Germinal center (tissue), 1 donor: ENCODE measurements at regions not wholly inside any gene's neighbourhood (a gene's known extent, or its start where the extent isn't known, plus 50 kb on each side); places are given as distances from the start of the nearest gene placed in this dataset.

Source experiments
- DNase-seq: peaks from one replicate; pipeline ENCODE4 v3.0.0; 2012; ENCODE audit warnings: mixed read lengths, low spot score

DNA sequence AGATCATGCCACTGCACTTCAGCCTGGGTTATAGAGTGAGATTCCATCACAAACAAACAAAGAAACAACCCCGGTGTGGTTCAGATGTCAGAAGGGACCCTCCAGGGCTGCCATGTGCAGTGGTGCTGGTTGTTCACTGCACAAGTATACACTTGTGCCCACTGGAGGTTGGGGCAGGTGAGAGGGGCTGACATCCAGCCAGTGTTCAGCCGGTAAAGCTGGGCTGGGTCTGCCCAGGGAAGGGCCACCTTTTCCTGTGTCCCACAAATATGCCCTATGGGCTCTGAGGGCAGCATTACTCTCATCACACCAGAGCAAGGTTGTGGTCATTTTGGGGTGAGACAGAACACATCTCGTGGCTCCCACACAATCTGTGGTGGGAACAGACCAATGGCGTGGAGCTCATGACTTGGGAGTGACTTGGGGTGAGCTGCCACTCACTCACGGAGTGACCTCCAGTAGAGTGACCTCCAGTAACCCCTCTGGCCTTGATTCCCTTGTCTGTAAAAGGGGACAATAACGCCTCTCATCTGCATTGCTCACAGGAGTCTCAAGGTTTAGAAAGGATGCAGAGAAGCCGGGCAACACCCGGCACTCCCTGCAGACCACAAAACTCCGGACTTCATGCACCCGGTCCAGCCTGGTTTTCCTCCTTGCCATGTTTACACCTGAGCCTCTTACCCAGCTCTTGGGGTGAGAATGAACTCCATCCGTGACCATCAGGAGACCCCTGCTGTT, 69.0 kb upstream of the VRK1 start:
- DNase-seq = no peak

DNA sequence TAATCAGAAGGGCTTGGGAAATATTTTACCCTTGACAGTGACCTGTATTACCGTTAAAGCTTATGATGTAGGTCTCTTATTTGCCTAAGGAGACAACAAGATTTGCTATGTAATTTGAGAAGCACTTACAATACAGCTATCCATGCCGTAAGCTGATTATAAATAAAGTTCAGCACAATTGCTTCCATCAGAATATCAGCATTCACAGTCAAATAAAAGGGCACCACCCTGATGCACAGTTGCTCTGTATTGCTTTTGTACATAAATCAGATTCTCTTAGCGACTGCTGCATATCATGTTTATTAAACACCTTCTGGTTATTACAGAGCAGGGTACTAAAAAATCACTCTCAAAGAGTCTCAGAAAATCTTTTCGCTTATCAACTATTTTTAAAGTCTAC, 67.3 kb upstream of the VRK1 start:
- no peak for DNase-seq

DNA sequence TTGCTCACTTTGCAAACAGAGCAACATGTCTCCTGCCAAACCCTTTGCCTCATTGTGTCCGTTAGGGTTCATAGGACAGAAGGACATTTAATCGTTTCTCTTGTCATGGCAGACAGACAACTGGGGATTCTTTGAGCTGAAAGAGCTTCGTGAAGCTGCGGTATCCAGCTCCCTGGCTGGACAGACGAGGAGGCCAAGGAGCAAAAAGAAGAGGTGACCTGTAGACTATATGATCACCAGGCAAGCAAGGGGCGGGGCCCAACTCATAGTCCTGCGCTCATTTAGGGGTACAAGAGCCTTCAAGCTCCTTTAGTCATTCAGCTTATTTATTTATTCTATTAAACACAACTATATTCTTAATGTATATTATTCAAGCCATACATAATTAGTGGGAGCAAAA, 66.8 kb upstream of the VRK1 start:
- DNase-seq = no peak

DNA sequence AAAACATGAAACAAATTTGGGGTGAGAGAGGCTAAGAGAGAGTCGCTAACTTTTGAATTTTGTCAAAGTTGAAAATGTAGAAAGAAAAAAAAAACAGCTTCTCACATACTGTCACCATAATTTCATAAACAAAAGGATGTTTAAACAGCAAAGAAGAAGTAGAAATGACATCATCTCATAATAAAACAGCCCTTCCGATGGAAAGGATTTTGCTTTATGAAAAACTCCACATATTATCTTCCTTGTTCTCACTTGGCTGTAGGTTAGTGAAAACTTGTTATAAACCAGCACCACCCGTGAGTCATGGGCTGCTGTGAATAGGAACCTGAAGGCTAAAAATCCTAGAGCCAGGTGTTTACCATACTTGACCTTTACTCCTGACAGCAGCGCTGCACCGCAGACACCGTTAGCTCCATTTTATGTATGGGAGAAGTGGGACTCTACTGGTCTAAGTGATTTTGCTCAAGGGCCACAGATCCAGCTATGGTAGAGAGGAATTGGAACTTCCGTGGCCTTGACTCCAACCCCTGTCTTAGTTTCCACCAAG, 63.0 kb upstream of the VRK1 start:
- DNase-seq = no peak

DNA sequence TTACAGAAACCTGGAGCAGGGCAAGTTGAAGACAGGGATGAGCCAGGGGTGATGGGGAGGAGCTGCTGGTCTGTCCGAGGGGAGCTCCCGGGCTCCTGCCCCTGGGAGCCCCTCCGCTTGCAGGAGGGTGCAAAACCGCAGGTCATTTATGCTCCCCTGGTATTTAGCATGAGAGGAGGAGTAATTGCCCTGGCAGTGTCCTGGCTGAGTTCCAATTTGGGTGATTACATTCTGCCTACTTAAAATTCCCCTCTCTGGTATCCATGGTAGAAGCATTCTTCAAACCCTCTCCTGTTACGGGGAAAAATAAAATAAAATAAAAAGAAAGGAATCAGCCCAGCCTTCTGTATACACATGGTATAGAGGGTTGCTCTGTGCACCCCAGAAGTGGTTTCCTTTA, 61.7 kb upstream of the VRK1 start:
- no peak for DNase-seq

GRCh38 chr14:96736439-96736838, 60.7 kb upstream of the VRK1 start:
- no peak for DNase-seq

- no peak for DNase-seq
Observed at GRCh38 chr14:96737881-96738280, 59.3 kb upstream of the VRK1 start.

GRCh38 chr14:96739200-96739910, 57.8 kb upstream of the VRK1 start:
- DNase-seq = no peak

GRCh38 chr14:96741151-96741977, 55.8 kb upstream of the VRK1 start:
- DNase-seq = peak; percentile 82

DNA sequence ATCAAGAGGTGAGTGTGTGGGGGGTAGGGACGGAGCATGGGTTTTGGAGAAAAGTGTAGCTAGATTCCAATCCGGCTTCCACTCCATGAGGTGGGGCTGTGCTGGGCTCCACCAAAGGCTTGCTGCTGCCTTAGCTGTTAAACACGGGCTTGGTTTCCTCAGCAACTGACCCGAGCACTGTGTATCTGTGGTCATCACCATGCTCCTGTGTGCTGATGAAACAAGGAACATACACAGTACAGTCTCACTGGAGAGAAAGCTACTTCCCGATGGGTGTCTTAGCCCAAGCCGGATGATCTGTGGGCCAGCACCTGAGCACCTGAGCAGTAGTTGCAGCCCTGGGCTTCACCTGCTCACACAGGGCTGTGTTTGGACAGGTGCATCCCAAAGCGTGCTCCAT, 52.9 kb upstream of the VRK1 start:
- DNase-seq = no peak

DNA sequence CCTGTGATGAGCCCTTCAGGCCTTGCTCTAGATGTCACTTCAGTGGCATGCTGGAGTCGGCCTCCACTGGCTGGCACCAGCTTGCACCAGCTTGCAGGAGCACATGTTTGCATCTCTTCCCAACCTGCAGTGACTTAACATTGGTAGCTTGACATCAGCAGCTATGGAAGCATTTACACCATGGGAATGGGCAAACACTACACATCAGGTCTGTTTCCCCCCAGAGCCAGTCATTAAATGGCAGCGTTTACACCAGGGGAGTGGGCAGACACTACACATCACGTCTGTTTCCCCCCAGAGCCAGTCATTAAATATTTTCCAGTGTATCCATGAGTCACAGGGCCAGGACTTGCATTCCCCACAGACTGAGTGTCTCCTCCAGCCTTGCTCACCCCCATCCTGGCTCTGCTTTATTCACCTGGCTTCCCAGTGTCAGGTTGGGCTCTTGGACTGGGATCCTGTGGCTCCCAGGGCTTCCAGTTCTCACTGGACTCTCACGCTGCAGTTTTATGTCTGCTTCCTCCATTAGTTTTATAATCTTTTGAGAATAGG, 51.6 kb upstream of the VRK1 start:
- DNase-seq = no peak

- no peak for DNase-seq
Observed at GRCh38 chr14:96746101-96746500, 51.1 kb upstream of the VRK1 start.

- DNase-seq = no peak
Observed at GRCh38 chr14:96747006-96747405, 50.2 kb upstream of the VRK1 start.
